Spleen (tissue), 11 donors: ENCODE measurements at regions not wholly inside any gene's neighbourhood (a gene's known extent, or its start where the extent isn't known, plus 50 kb on each side); places are given as distances from the start of the nearest gene placed in this dataset.

Experiments
- DNase-seq: peaks from one replicate; pipeline ENCODE4 v3.0.0-alpha.2; 2020
- H3K27ac ChIP-seq, 8 donors: fragments of 200-600 bp; sonication (generic) in 7 of 8; 1 replicate in 4 of 8; 2 replicates in 4 of 8; pipeline versions ENCODE4 v1.5.0 to v1.8.0; 2016 to 2021; ENCODE audit warnings: inconsistent platforms in 4 of 8, mild to moderate bottlenecking in 4 of 8, moderate library complexity in 1 of 8
- H3K27me3 ChIP-seq, 7 donors: fragments of 200-600 bp; sonication (generic) in 6 of 7; replicated peaks in 1 of 7; 1 replicate in 4 of 7; 2 replicates in 3 of 7; pipeline versions ENCODE4 v1.5.0 to v1.8.0; 2016 to 2021; ENCODE audit warnings: inconsistent platforms in 3 of 7, mild to moderate bottlenecking in 1 of 7
- H3K36me3 ChIP-seq, 6 donors: fragments of 200-600 bp; sonication (generic) in 5 of 6; 1 replicate in 4 of 6; 2 replicates in 2 of 6; pipeline versions ENCODE4 v1.5.0 to v1.8.0; 2016 to 2021; ENCODE audit warnings: inconsistent platforms in 2 of 6
- H3K4me1 ChIP-seq, 6 donors: fragments of 200-600 bp; sonication (generic) in 5 of 6; 1 replicate in 3 of 6; 2 replicates in 3 of 6; pipeline versions ENCODE4 v1.5.0 to v1.8.0; 2016 to 2021; ENCODE audit warnings: inconsistent platforms in 3 of 6
- H3K4me3 ChIP-seq, 8 donors: fragments of 200-600 bp; sonication (generic) in 7 of 8; 1 replicate in 4 of 8; 2 replicates in 4 of 8; pipeline versions ENCODE4 v1.5.0 to v1.8.0; 2016 to 2021; ENCODE audit warnings: inconsistent platforms in 4 of 8, mild to moderate bottlenecking in 4 of 8, moderate library complexity in 2 of 8
- H3K9me3 ChIP-seq, 8 donors: fragments of 200-600 bp; sonication (generic) in 7 of 8; 1 replicate in 4 of 8; 2 replicates in 4 of 8; pipeline versions ENCODE4 v1.5.0 to v1.8.0; 2016 to 2021; ENCODE audit warnings: inconsistent platforms in 4 of 8
- POLR2A ChIP-seq, 3 donors: fragments of 450-650 bp; IDR thresholded peaks; one replicate each; pipeline ENCODE4 v1.5.1; 2017; ENCODE audit warnings: antibody characterized with exemption in 3 of 3, mild to moderate bottlenecking in 1 of 3
- POLR2AphosphoS5 ChIP-seq, 3 donors: sonication (generic); formaldehyde crosslinking; IDR thresholded peaks; one replicate each; pipeline ENCODE4 v1.5.1; 2017; ENCODE audit warnings: antibody characterized with exemption in 3 of 3
- WGBS, 5 donors: extraction: QIAGEN DNeasy Blood & Tissue Kit in 3 of 5; methylation state at CpG; one replicate each; pipeline versions ENCODE4 v1.1.5 to v1.1.7; 2013 to 2018; 5-methylcytosine and 5-hydroxymethylcytosine counted together
- intact Hi-C: fragments of 100-400 bp; cut with DNase I; formaldehyde crosslinking; loops from one replicate; pipeline ENCODE4 v1.15.0; 2023; ENCODE audit warnings: low total_unique reads
- TF ChIP-seq, protein P1 (sequence below), 11 experiments: fragments of 200-600 bp in 7 of 11; fragments of 450-650 bp in 4 of 11; sonication (generic) in 4 of 11; IDR thresholded peaks in 8 of 11; conservative IDR thresholded peaks in 3 of 11; 1 replicate in 7 of 11; 2 replicates in 4 of 11; pipeline versions ENCODE4 v1.4.0 to v1.8.0; 2016 to 2021; ENCODE audit warnings: antibody characterized with exemption in 11 of 11, inconsistent platforms in 4 of 11, mild to moderate bottlenecking in 1 of 11
- donor health status: healthy with polysubstance abuse.
- donor health status: DM: no; HTN: no; CAD: no; lungs with moderate emphysema.
- donor health status: DM: no; HTN: no; CAD: no.
- donor health status: Bipolar disorder and iron deficiency.
- donor health status: healthy.
- donor health status: DM: no; HTN: no; CAD: no.
- donor health status: DM: yes; HTN: yes; CAD: no.

DNA sequence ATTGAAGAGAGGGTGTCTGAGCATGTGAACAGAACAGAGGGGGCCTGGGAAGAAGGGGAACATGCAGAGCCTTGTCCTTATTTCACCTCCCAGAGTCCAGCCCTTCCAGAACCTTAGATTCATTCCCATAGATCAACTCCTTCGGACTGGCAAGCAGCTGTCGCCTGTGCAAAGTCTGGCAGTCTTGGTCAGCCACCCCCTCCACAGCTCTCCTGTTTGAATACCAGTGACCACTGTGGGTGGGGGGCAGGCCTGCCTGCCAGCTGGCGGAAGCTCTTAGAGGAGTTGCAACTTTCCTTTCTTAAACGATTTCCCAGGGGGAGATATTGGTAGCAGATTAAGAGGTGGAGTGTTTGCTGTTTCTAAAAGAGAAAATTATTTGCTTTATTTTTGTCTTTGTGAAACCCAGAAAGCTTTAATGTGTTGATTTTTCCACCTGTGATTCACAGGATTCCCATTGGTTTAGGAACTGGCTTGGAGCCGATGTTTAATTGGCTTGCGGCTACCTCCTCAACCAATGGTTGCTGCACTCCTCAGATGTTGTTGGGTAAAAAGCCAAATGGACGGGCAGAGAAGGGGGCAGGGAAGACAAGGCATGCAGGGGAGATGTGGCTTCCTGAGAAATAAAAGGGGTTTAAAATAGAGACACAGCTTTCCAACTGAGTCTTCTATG, 62.2 kb upstream of the PRPS1 start:
- Histone ChIP-seq H3K27ac (no peak overlapping the region), H3K9me3 (no peaks in the 10 kb centered on the region), H3K4me1 (no peaks in the 10 kb centered on the region), H3K27me3 (peaks cover 0 to 9% (median 0%) of the 10 kb centered on the region in 7 donors), H3K36me3 (no peaks in the 10 kb centered on the region), H3K4me3 (no peak overlapping the region)
- TF ChIP-seq, protein P1, sequence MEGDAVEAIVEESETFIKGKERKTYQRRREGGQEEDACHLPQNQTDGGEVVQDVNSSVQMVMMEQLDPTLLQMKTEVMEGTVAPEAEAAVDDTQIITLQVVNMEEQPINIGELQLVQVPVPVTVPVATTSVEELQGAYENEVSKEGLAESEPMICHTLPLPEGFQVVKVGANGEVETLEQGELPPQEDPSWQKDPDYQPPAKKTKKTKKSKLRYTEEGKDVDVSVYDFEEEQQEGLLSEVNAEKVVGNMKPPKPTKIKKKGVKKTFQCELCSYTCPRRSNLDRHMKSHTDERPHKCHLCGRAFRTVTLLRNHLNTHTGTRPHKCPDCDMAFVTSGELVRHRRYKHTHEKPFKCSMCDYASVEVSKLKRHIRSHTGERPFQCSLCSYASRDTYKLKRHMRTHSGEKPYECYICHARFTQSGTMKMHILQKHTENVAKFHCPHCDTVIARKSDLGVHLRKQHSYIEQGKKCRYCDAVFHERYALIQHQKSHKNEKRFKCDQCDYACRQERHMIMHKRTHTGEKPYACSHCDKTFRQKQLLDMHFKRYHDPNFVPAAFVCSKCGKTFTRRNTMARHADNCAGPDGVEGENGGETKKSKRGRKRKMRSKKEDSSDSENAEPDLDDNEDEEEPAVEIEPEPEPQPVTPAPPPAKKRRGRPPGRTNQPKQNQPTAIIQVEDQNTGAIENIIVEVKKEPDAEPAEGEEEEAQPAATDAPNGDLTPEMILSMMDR (IDR thresholded peaks at IDR 0.05 in 8 of 11, conservative IDR thresholded peaks at IDR 0.05 in 3 of 11): no peak
- TF ChIP-seq POLR2AphosphoS5 (IDR thresholded peaks at IDR 0.05) (no peak), POLR2A (IDR thresholded peaks at IDR 0.05) (no peak)
- intact Hi-C loops: no loop called here
- DNase-seq: no peak
- WGBS, 5 donors: 31 to 64% (median 57%) methylated on average over 4 to 7 of the region's 7 CpGs

DNA sequence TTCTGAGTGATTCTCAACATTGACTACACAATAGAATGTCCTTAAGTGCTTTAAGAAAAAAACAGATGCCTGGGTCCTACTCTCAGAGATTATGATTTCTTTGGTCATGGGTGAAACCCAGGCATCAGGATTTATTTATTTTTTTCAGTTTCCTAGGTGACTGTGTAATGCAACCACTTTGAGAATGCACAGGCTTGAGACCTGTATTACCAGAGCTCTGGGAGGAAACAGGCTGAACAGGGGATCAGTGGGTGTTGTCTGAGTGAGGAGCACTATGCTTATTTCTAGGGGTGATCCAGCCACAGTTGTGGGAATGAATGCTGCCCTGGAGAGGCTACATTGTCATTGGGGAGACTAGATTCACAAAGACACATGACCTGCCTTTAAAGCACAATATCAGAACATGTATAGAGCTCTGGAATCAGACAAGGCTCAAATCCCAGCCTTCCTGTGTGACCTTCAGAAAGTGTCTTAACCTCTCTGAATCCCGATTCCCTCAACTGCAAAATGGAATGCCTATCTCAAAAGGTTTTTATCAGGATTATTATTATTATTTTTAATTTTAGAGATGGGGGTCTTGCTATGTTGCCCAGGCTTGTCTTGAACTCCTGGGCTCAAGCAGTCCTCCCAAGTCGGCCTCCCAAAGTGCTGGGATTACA, 61.6 kb upstream of the PRPS1 start:
- Histone ChIP-seq H3K4me1 (no peaks in the 10 kb centered on the region), H3K36me3 (no peaks in the 10 kb centered on the region), H3K4me3 (no peak overlapping the region), H3K9me3 (no peaks in the 10 kb centered on the region), H3K27ac (no peak overlapping the region), H3K27me3 (peaks cover 0 to 9% (median 0%) of the 10 kb centered on the region in 7 donors)
- WGBS, 5 donors: 65 to 100% (median 86%) methylated on average over 2 of the region's 2 CpGs
- intact Hi-C loops: no loop called here
- no peak for TF ChIP-seq POLR2A (IDR thresholded peaks at IDR 0.05)
- DNase-seq: no peak

DNA sequence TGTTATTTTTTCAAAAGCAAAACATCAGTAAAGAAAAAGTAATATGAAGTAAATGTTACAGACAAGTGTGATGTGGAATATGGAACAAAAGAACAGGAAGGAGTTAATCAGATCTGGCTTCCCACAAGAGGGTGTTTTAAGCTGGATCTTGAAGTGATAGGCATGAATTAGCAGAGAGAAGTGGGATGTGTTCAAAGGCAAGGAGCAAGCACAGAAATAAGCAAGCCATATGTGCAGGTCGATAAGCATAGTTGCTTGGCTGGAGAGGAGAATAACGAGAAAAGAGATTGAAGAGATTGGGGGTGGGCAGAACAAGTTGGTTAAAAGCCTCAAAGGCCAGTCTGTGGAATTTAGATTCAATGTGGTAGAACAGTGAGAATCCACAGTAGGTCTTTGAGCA, 60.9 kb upstream of the PRPS1 start:
- TF ChIP-seq, protein P1 (IDR thresholded peaks at IDR 0.05 in 8 of 11, conservative IDR thresholded peaks at IDR 0.05 in 3 of 11): no peak
- no peak for TF ChIP-seq POLR2A (IDR thresholded peaks at IDR 0.05)
- no peak for TF ChIP-seq POLR2AphosphoS5 (IDR thresholded peaks at IDR 0.05)
- Histone ChIP-seq H3K4me3 (no peak overlapping the region), H3K36me3 (no peaks in the 10 kb centered on the region), H3K9me3 (no peaks in the 10 kb centered on the region), H3K27ac (no peak overlapping the region), H3K27me3 (peaks cover 0 to 9% (median 0%) of the 10 kb centered on the region in 7 donors), H3K4me1 (no peaks in the 10 kb centered on the region)
- WGBS, 5 donors: 20 to 49% (median 29%) methylated on average over 2 of the region's 2 CpGs
- DNase-seq: no peak
- intact Hi-C loops: no loop called here

DNA sequence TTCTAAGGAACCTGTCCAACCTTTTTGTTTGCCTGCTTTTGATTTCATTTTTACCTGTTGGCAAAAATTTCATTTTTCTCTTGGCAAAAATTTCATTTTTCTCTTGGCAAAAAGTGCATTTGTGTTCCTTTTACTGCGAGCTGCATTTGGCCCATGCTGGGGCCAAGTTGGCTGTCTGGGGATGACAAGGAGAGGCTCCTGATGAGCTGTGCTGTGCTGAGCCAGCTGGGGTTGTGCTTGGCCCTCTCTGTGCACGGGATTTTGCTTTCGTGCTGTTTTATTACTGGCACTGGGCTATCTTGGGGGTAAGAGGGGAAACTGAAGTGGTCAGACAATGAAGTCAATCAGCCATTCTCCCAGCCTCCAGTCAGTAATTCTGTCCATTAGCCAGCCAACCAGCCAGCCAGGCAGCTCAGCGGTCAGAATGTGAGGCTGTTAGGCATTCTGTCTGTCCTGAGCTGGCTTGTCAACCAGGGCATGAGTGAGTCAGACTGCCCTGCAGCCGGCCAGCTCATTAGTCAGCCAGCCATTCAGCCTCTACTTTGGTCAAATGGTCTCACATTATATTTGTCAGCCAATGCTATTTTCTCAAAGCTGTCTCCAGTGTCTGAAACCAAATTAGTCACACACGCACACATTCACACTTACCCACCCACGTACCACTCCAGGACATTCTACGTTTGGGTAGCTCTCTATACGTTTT, 56.9 kb upstream of the PRPS1 start:
- 68 to 92% (median 84%) methylated on average over 9 of the region's 9 CpGs for WGBS, 5 donors
- H3K4me1 ChIP-seq: no peaks in the 10 kb centered on the region
- H3K4me3 ChIP-seq: no peak overlapping the region
- no peaks in the 10 kb centered on the region for H3K9me3 ChIP-seq
- H3K27ac ChIP-seq: no peak overlapping the region
- no peak for TF ChIP-seq POLR2AphosphoS5 (IDR thresholded peaks at IDR 0.05)
- no peak for TF ChIP-seq POLR2A (IDR thresholded peaks at IDR 0.05)
- TF ChIP-seq, protein P1 (IDR thresholded peaks at IDR 0.05 in 8 of 11, conservative IDR thresholded peaks at IDR 0.05 in 3 of 11): no peak
- no peaks in the 10 kb centered on the region for H3K27me3 ChIP-seq
- no peaks in the 10 kb centered on the region for H3K36me3 ChIP-seq
- no peak for DNase-seq
- intact Hi-C loops: no loop called here
